ENCODE measurements at regions not wholly inside any gene's neighbourhood (a gene's known extent, or its start where the extent isn't known, plus 50 kb on each side); places are given as distances from the start of the nearest gene placed in this dataset.

- no peak for ATAC-seq (ENCODE audit: low FRiP score)
- no peak for TF ChIP-seq CTCF (IDR thresholded peaks at IDR 0.05)
- no peak for DNase-seq (ENCODE audit: low spot score)
These were observed 356.9 kb downstream of the DEPDC1B start for GRCh38 chr5:60343102-60343501.

GRCh38 chr5:60340965-60341471 lies 358.9 kb downstream of the DEPDC1B start:
- no peak for TF ChIP-seq CTCF (IDR thresholded peaks at IDR 0.05)
- DNase-seq (ENCODE audit: low spot score) (no peak), ATAC-seq (ENCODE audit: low FRiP score) (no peak)

GRCh38 chr5:60340326-60340725 lies 359.6 kb downstream of the DEPDC1B start:
- no peak for TF ChIP-seq CTCF (IDR thresholded peaks at IDR 0.05)
- ATAC-seq (ENCODE audit: low FRiP score) (no peak), DNase-seq (ENCODE audit: low spot score) (no peak)

GRCh38 chr5:60339691-60340201 lies 360.2 kb downstream of the DEPDC1B start:
- no peak for ATAC-seq (ENCODE audit: low FRiP score)

GRCh38 chr5:60338846-60339245 lies 361.1 kb downstream of the DEPDC1B start:
- DNase-seq (ENCODE audit: low spot score) = no peak
- no peak for ATAC-seq (ENCODE audit: low FRiP score)
- TF ChIP-seq CTCF (IDR thresholded peaks at IDR 0.05) = no peak

More at GRCh38 chr5:60339691-60340201, 360.2 kb downstream of the DEPDC1B start:
- no peak for DNase-seq (ENCODE audit: low spot score)
- no peak for TF ChIP-seq CTCF (IDR thresholded peaks at IDR 0.05)

- DNase-seq (ENCODE audit: low spot score) (no peak), ATAC-seq (ENCODE audit: low FRiP score) (no peak)
- TF ChIP-seq CTCF (IDR thresholded peaks at IDR 0.05) = no peak
These were observed 363.5 kb downstream of the DEPDC1B start for GRCh38 chr5:60336491-60336890.

- TF ChIP-seq CTCF (IDR thresholded peaks at IDR 0.05) = no peak
- ATAC-seq (ENCODE audit: low FRiP score) = no peak
- no peak for DNase-seq (ENCODE audit: low spot score)
These were observed 364.1 kb downstream of the DEPDC1B start for GRCh38 chr5:60335913-60336312.

All from omental fat pad (tissue), 3 donors.